Dendritic cell treated with granulocyte-macrophage colony-stimulating factor and Interleukin-4, amounts not matched to agents 40 ng/mL and 50 ng/mL, for 4 days (primary cell): ENCODE measurements at regions not wholly inside any gene's neighbourhood (a gene's known extent, or its start where the extent isn't known, plus 50 kb on each side); places are given as distances from the start of the nearest gene placed in this dataset.
"Not testable (repeated sequence)": the region's sequence is repeated elsewhere in the genome, so short reads cannot be mapped to it uniquely, and the experiment has no call there.

Experiments used
- H3K27ac Mint-ChIP-seq: one replicate; pipeline ENCODE4 v1.8.0; 2022; ENCODE audit warnings: mild to moderate bottlenecking, mixed read lengths
- H3K27me3 Mint-ChIP-seq: one replicate; pipeline ENCODE4 v1.8.0; 2022; ENCODE audit warnings: mild to moderate bottlenecking, mixed read lengths
- H3K36me3 Mint-ChIP-seq: one replicate; pipeline ENCODE4 v1.8.0; 2022; ENCODE audit warnings: low read depth, mixed read lengths
- H3K4me1 Mint-ChIP-seq: one replicate; pipeline ENCODE4 v1.8.0; 2022; ENCODE audit warnings: low read depth, mixed read lengths
- H3K4me3 Mint-ChIP-seq: one replicate; pipeline ENCODE4 v1.8.0; 2022; ENCODE audit warnings: mild to moderate bottlenecking, moderate library complexity, mixed read lengths
- H3K9me3 Mint-ChIP-seq: one replicate; pipeline ENCODE4 v1.8.0; 2022; ENCODE audit warnings: mixed read lengths
- intact Hi-C: fragments of 100-400 bp; cut with micrococcal nuclease; formaldehyde crosslinking; loops from one replicate; pipeline ENCODE4 v1.15.0; 2022

DNA sequence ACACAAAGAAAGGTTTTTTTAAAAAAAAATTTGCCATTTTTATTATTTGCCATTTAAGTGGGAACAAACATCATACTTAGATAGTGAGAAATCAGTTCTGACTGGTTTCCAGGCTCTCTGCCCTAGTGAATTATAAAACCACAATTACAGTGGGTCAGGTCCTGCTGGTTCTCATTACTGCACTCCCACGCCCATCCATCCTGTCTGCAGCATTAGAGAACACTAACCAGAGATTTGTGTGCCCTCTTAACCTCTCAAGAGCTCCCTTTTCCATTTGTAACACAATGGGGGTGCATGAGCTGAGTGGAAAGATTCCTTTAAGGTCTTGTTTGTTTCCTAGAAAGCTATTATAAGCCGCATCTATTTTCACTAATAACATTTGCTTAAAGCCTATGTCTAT is 489.3 kb downstream of the AMY1C start:
- H3K9me3 Mint-ChIP-seq, result no peaks in the 10 kb centered on the region
- no peak overlapping the region for H3K4me3 Mint-ChIP-seq
- H3K27ac Mint-ChIP-seq, result no peak overlapping the region
- no peaks in the 10 kb centered on the region for H3K36me3 Mint-ChIP-seq
- intact Hi-C loops, result no loop called here
- H3K4me1 Mint-ChIP-seq, result no peaks in the 10 kb centered on the region
- H3K27me3 Mint-ChIP-seq, result no peaks in the 10 kb centered on the region

GRCh38 chr1:104248385-104248784 is 498.7 kb downstream of the AMY1C start:
- H3K4me1 Mint-ChIP-seq, result no peaks in the 10 kb centered on the region
- no peaks in the 10 kb centered on the region for H3K9me3 Mint-ChIP-seq
- no peak overlapping the region for H3K27ac Mint-ChIP-seq
- H3K36me3 Mint-ChIP-seq, result no peaks in the 10 kb centered on the region
- intact Hi-C loops, result no loop called here
- H3K27me3 Mint-ChIP-seq, result no peaks in the 10 kb centered on the region
- H3K4me3 Mint-ChIP-seq, result no peak overlapping the region

DNA sequence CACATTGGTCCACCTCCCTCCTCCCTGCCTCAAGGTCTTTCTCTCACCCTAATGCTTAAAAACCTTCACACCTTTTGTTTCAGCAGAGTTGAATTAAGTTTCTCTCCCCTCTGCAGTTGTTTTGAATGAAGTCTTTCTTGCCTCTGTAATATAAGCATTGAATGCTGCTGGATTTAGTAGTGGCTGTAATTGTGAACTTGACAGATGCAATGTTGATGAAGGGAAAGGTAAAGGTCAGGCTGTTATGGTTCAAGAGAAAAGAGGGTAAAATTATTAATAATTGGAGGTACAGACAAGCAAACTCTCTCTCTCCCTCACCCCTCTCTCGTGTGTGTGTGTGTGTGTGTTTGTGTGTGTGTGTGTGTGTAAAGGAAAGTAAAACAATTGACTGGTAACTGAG is 509.8 kb downstream of the AMY1C start:
- Mint-ChIP-seq H3K27me3 (no peaks in the 10 kb centered on the region), H3K4me1 (no peaks in the 10 kb centered on the region), H3K9me3 (peaks cover 17% of the 10 kb centered on the region), H3K27ac (no peak overlapping the region), H3K36me3 (no peaks in the 10 kb centered on the region), H3K4me3 (no peak overlapping the region)
- intact Hi-C loops, result no loop called here

GRCh38 chr1:104263110-104263509 is 513.4 kb downstream of the AMY1C start:
- H3K4me3 Mint-ChIP-seq, H3K27me3 Mint-ChIP-seq, H3K4me1 Mint-ChIP-seq, H3K27ac Mint-ChIP-seq, H3K36me3 Mint-ChIP-seq, intact Hi-C loops: not testable (repeated sequence)
- peaks cover 17% of the 10 kb centered on the region for H3K9me3 Mint-ChIP-seq

- H3K27ac Mint-ChIP-seq, result no peak overlapping the region
Observed at GRCh38 chr1:104264521-104264920, 514.8 kb downstream of the AMY1C start.

GRCh38 chr1:104265163-104265562 is 515.5 kb downstream of the AMY1C start:
- no peaks in the 10 kb centered on the region for H3K4me1 Mint-ChIP-seq
- intact Hi-C loops, result no loop called here
- no peak overlapping the region for H3K27ac Mint-ChIP-seq

More at GRCh38 chr1:104264521-104264920, 514.8 kb downstream of the AMY1C start:
- intact Hi-C loops, result no loop called here
- Mint-ChIP-seq H3K4me3 (no peak overlapping the region), H3K4me1 (no peaks in the 10 kb centered on the region), H3K27me3 (no peaks in the 10 kb centered on the region), H3K36me3 (no peaks in the 10 kb centered on the region), H3K9me3 (peaks cover 17% of the 10 kb centered on the region)

DNA sequence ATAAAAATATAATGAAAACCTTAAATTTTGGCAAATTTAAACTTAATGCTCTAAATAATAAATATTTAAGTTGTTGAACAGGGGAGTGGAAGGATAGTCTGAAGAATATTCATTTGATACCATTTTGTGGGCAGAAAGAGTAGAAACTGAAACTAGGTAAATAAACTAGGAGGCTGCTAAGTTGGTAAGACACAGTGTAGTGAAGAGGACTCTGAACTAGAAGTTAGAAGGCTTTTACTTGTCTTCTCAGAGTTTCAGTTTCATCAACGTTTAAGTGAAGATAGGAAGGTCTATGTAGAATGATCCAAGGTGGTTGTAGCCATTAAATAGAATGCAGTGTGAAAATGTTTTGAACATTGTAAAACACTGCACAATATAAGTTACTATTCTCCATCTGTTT is 516.9 kb downstream of the AMY1C start:
- Mint-ChIP-seq H3K27me3 (no peaks in the 10 kb centered on the region), H3K9me3 (peaks cover 9% of the 10 kb centered on the region), H3K4me1 (no peaks in the 10 kb centered on the region), H3K36me3 (no peaks in the 10 kb centered on the region), H3K4me3 (no peak overlapping the region), H3K27ac (no peak overlapping the region)
- intact Hi-C loops, result no loop called here

More at GRCh38 chr1:104265163-104265562, 515.5 kb downstream of the AMY1C start:
- Mint-ChIP-seq H3K4me3 (no peak overlapping the region), H3K9me3 (peaks cover 15% of the 10 kb centered on the region), H3K36me3 (no peaks in the 10 kb centered on the region), H3K27me3 (no peaks in the 10 kb centered on the region)

DNA sequence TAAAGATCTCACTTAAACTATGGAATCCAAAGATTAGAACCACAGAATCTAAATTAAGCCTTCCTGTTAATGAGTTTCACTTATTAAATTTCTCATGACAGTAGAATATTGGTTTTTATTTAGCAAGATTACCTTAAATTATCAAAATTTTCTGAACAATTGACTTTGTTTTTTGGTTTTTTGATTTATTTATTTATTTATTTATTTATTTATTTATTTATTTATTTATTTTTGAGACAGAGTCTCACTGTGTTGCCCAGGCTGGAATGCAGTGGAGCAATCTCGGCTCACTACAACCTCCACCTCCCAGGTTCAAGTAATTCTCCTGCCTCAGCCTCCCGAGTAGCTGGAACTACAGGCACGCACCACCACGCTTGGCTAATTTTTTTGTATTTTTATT is 538.6 kb downstream of the AMY1C start:
- intact Hi-C loops, result not testable (repeated sequence)

DNA sequence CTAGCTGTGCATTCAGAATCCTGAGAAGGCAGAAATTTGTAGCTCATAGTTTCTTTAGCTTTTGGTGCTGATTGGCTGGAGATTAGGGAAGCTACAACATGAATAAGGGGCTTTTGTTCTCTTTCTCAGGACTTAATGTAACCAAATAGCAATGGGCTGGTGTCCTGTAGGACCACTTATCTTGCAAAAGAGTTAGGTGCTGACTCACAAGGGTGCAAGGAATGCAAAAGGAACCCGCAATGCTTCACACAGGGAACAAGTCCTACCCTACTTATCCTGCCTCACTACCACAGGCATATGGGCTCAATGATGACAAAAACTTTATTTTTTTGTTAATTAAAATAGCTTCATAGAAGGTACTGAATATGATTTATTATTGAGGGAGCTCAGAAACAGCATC is 541.5 kb downstream of the AMY1C start:
- H3K36me3 Mint-ChIP-seq, result no peaks in the 10 kb centered on the region
- no peaks in the 10 kb centered on the region for H3K4me1 Mint-ChIP-seq
- no peak overlapping the region for H3K4me3 Mint-ChIP-seq
- H3K9me3 Mint-ChIP-seq, result peaks cover 19% of the 10 kb centered on the region
- H3K27ac Mint-ChIP-seq, result no peak overlapping the region
- no peaks in the 10 kb centered on the region for H3K27me3 Mint-ChIP-seq
- intact Hi-C loops, result no loop called here

More for the DNA sequence above, 538.6 kb downstream of the AMY1C start:
- H3K27ac Mint-ChIP-seq, H3K36me3 Mint-ChIP-seq, H3K4me1 Mint-ChIP-seq, H3K4me3 Mint-ChIP-seq, H3K27me3 Mint-ChIP-seq: not testable (repeated sequence)
- peaks cover 19% of the 10 kb centered on the region for H3K9me3 Mint-ChIP-seq

DNA sequence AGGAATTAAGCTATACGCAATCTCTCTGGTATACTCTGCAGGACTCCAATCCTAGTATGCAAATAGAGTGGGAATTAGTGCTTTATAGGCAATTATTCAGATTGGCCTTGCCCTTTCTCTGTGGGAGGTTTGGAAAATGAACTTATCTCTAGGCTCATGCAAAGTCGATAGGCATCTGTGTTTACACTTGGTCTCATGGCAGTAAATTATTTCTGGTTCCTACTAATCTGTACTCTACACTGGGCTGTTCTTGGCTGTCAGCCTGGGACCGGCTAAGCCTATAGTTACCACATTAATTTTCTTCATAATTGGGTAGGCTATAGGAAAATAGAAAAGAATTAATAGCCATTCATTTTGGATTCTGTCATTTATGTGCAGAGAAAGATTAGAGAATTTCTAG is 544.6 kb downstream of the AMY1C start:
- Mint-ChIP-seq H3K36me3 (no peaks in the 10 kb centered on the region), H3K27ac (no peak overlapping the region), H3K4me1 (no peaks in the 10 kb centered on the region), H3K4me3 (no peak overlapping the region), H3K27me3 (no peaks in the 10 kb centered on the region), H3K9me3 (peaks cover 19% of the 10 kb centered on the region)
- intact Hi-C loops, result no loop called here

- Mint-ChIP-seq H3K27ac (no peak overlapping the region), H3K36me3 (no peaks in the 10 kb centered on the region), H3K4me1 (no peaks in the 10 kb centered on the region), H3K4me3 (no peak overlapping the region), H3K9me3 (peaks cover 19% of the 10 kb centered on the region), H3K27me3 (no peaks in the 10 kb centered on the region)
- intact Hi-C loops, result no loop called here
Observed at GRCh38 chr1:104295511-104295910, 545.8 kb downstream of the AMY1C start.

DNA sequence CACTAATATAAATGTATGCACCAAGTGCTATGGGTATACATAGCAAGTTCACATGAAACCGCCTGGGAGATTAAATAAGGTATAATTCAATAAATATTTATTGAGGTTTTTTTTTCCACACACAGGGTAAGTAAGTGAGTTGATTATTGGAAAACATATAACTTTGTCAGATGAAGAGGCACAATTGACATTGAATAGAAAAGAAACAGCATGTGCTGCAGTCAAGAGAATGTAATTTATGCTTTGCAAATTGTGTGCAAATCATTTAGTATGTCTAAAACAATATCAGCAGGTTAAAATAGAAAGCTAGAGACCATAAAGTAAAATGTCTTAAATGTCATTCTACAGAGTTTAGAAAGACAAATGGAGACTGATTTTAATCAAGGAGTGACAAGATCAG is 560.0 kb downstream of the AMY1C start:
- H3K27me3 Mint-ChIP-seq, result no peaks in the 10 kb centered on the region
- H3K4me1 Mint-ChIP-seq, result no peaks in the 10 kb centered on the region
- H3K4me3 Mint-ChIP-seq, result no peak overlapping the region
- H3K36me3 Mint-ChIP-seq, result no peaks in the 10 kb centered on the region
- peaks cover 48% of the 10 kb centered on the region for H3K9me3 Mint-ChIP-seq
- intact Hi-C loops, result no loop called here
- H3K27ac Mint-ChIP-seq, result no peak overlapping the region

GRCh38 chr1:104315823-104316222 is 566.1 kb downstream of the AMY1C start:
- intact Hi-C loops, result no loop called here
- Mint-ChIP-seq H3K4me3 (no peak overlapping the region), H3K4me1 (no peaks in the 10 kb centered on the region), H3K36me3 (no peaks in the 10 kb centered on the region), H3K27me3 (no peaks in the 10 kb centered on the region), H3K9me3 (peaks cover 48% of the 10 kb centered on the region), H3K27ac (no peak overlapping the region)

GRCh38 chr1:104322131-104322530 is 572.4 kb downstream of the AMY1C start:
- no peaks in the 10 kb centered on the region for H3K4me1 Mint-ChIP-seq

DNA sequence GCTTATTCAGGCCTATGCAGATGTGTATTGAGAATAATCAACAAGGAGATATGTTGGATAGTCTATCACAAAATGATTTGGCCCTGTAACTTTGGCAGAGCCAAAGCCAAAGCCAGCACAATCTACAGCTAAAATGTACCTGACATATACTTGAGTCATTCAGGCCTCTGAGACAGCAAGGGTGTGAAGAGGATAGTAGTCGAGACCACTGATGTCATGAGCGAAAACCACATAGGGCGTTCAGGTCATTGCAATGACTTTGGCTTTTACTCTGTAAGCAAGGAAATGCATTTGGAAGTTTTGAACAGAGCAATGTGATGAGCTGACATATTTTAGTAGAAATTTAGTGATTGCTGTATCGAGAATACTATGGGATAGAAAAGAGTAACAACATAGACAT is 579.6 kb downstream of the AMY1C start:
- Mint-ChIP-seq H3K9me3 (peaks cover 2% of the 10 kb centered on the region), H3K36me3 (no peaks in the 10 kb centered on the region), H3K4me1 (no peaks in the 10 kb centered on the region), H3K27ac (no peak overlapping the region), H3K4me3 (no peak overlapping the region), H3K27me3 (no peaks in the 10 kb centered on the region)
- intact Hi-C loops, result no loop called here

More at GRCh38 chr1:104322131-104322530, 572.4 kb downstream of the AMY1C start:
- Mint-ChIP-seq H3K4me3 (no peak overlapping the region), H3K27me3 (no peaks in the 10 kb centered on the region), H3K27ac (no peak overlapping the region), H3K9me3 (peaks cover 20% of the 10 kb centered on the region), H3K36me3 (no peaks in the 10 kb centered on the region)
- intact Hi-C loops, result no loop called here
